CD4-positive, alpha-beta T cell (primary cell): ENCODE measurements at regions not wholly inside any gene's neighbourhood (a gene's known extent, or its start where the extent isn't known, plus 50 kb on each side); places are given as distances from the start of the nearest gene placed in this dataset.

Source experiments
- ATAC-seq: fragments of 200-7000 bp; cut with Tn5 transposase; one replicate; pipeline ENCODE4 v1.10.0; 2022; ENCODE audit warnings: mild to moderate bottlenecking; ENCODE audit not compliant: poor library complexity
- CTCF ChIA-PET: fragments of 350-600 bp; sonication (Branson Sonifier 250); formaldehyde crosslinking; loops from one replicate; lab custom pipeline; 2021; ENCODE audit warnings: antibody characterized with exemption, inconsistent platforms; lab: Charles Lee
- POLR2A ChIA-PET: fragments of 350-600 bp; sonication (Branson Sonifier 250); formaldehyde crosslinking; loops from one replicate; lab custom pipeline; 2021; ENCODE audit warnings: antibody characterized with exemption, inconsistent platforms; lab: Charles Lee
- DNase-seq, 14 experiments: peaks; one replicate each; pipeline ENCODE4 v3.0.0-alpha.2; 2013 to 2020; ENCODE audit warnings: mixed read lengths in 2 of 14
- H3K27ac ChIP-seq, 2 donors: one replicate each; pipeline versions ENCODE4 v1.5.1 to v1.7.0; 2013; ENCODE audit warnings: low read length in 2 of 2, low read depth in 1 of 2, mild to moderate bottlenecking in 1 of 2
- H3K27me3 ChIP-seq, 2 experiments: 1 replicate in 1 of 2; 2 replicates in 1 of 2; pipeline versions ENCODE4 v1.6.1 to v1.7.0; 2013; ENCODE audit warnings: low read length in 2 of 2, control low read depth in 1 of 2, mild to moderate bottlenecking in 1 of 2, moderate library complexity in 1 of 2; ENCODE audit not compliant: insufficient read depth in 2 of 2, control insufficient read depth in 1 of 2
- H3K36me3 ChIP-seq: one replicate; pipeline ENCODE4 v1.6.1; 2013; ENCODE audit warnings: low read length, control low read depth; ENCODE audit not compliant: insufficient read depth
- H3K4me1 ChIP-seq: one replicate; pipeline ENCODE4 v1.6.1; 2013; ENCODE audit warnings: low read length, control low read depth; ENCODE audit not compliant: insufficient read depth
- H3K4me3 ChIP-seq: one replicate; pipeline ENCODE4 v1.5.1; 2013; ENCODE audit warnings: mild to moderate bottlenecking, low read length, moderate library complexity
- H3K9me3 ChIP-seq, 2 experiments: 1 replicate in 1 of 2; 2 replicates in 1 of 2; pipeline versions ENCODE4 v1.6.1 to v1.7.0; 2013; ENCODE audit warnings: low read length in 2 of 2, mild to moderate bottlenecking in 2 of 2, control low read depth in 1 of 2, moderate library complexity in 1 of 2; ENCODE audit not compliant: control insufficient read depth in 1 of 2, insufficient read depth in 1 of 2
- H3K27ac Mint-ChIP-seq: one replicate; pipeline ENCODE4 v1.8.0; 2020; ENCODE audit warnings: mixed read lengths
- H3K27me3 Mint-ChIP-seq: one replicate; pipeline ENCODE4 v1.8.0; 2021; ENCODE audit warnings: mixed read lengths
- H3K36me3 Mint-ChIP-seq: one replicate; pipeline ENCODE4 v1.8.0; 2021; ENCODE audit warnings: low read depth, mixed read lengths
- H3K4me1 Mint-ChIP-seq: one replicate; pipeline ENCODE4 v1.8.0; 2021; ENCODE audit warnings: low read depth, mixed read lengths
- H3K4me3 Mint-ChIP-seq: one replicate; pipeline ENCODE4 v1.8.0; 2020; ENCODE audit warnings: mild to moderate bottlenecking, mixed read lengths
- H3K9me3 Mint-ChIP-seq: one replicate; pipeline ENCODE4 v1.8.0; 2020; ENCODE audit warnings: mixed read lengths
- intact Hi-C, 2 experiments: fragments of 100-400 bp; cut with DNase I in 1 of 2; cut with micrococcal nuclease in 1 of 2; formaldehyde crosslinking; loops; one replicate each; pipeline versions ENCODE4 v1.15.1 to v1.9.0; 2023 to 2025; cut with DNase I, micrococcal nuclease
- TF ChIP-seq, protein P1 (sequence below): fragments of 200-600 bp; IDR thresholded peaks from one replicate; pipeline ENCODE4 v1.8.0; 2022; ENCODE audit warnings: antibody characterized with exemption, mild to moderate bottlenecking

DNA sequence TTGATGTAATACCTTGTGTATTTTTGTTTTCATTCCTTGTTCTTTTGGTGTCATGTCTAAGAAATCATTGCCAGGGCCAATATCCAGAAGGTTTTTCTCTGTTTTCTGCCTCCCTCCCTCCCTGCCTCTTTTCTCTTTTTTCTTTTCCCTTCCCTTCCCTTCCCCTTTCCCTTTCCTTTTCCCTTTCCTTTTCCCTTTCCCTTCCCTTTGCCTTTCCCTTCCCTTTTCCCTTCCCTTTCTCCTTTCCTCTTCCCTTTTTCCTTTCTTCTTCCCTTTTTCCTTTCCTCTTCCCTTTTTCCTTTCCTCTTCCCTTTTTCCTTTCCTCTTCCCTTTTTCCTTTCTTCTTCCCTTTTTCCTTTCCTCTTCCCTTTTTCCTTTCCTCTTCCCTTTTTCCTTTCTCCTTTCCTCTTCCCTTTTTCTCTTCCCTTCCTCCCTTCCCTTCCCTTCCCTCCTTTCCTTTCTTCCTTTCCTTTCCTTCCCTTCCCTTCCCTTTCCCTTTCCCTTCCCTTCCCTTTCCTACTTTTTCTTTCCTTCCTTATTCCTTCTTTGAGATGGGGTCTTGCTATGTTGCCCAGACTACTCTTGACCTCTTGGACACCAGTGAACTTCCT, 646.1 kb downstream of the RAPGEF2 start:
- intact Hi-C loops = no loop called here
- CTCF ChIA-PET = no interaction called here
- ATAC-seq = no peak

DNA sequence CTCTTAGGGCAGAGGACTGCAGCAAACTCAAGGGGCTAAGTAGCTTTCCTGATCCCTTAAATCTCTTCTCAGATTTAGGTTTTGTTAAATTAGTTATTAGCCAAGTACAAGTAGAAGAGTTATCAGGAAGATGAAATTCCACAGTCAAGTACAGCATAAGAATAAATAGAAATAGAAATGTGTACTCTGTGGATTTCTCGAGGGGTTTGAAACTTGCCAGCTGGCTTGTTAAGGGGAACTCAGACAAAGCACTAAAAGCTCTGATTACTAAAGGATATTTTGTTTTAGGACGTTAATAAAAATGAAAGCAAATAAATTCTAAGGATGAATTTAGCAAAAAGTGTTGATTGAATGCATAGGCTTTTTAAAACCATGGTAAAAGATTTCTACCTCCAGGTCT, 654.6 kb downstream of the RAPGEF2 start:
- no peaks in the 10 kb centered on the region for H3K4me1 Mint-ChIP-seq
- CTCF ChIA-PET = no interaction called here
- H3K9me3 ChIP-seq = peaks cover 0 to 10% of the 10 kb centered on the region in 2 experiments
- no peaks in the 10 kb centered on the region for H3K27me3 Mint-ChIP-seq
- no peak for DNase-seq
- H3K36me3 Mint-ChIP-seq = no peaks in the 10 kb centered on the region
- intact Hi-C loops = no loop called here
- H3K27ac Mint-ChIP-seq = no peak overlapping the region
- no peaks in the 10 kb centered on the region for H3K27me3 ChIP-seq
- no peak overlapping the region for H3K27ac ChIP-seq
- ATAC-seq = no peak
- no peak overlapping the region for H3K4me3 ChIP-seq
- H3K9me3 Mint-ChIP-seq = peaks cover 17% of the 10 kb centered on the region
- H3K4me1 ChIP-seq = no peaks in the 10 kb centered on the region
- POLR2A ChIA-PET = no interaction called here
- H3K4me3 Mint-ChIP-seq = no peak overlapping the region
- H3K36me3 ChIP-seq = no peaks in the 10 kb centered on the region
- TF ChIP-seq, protein P1, sequence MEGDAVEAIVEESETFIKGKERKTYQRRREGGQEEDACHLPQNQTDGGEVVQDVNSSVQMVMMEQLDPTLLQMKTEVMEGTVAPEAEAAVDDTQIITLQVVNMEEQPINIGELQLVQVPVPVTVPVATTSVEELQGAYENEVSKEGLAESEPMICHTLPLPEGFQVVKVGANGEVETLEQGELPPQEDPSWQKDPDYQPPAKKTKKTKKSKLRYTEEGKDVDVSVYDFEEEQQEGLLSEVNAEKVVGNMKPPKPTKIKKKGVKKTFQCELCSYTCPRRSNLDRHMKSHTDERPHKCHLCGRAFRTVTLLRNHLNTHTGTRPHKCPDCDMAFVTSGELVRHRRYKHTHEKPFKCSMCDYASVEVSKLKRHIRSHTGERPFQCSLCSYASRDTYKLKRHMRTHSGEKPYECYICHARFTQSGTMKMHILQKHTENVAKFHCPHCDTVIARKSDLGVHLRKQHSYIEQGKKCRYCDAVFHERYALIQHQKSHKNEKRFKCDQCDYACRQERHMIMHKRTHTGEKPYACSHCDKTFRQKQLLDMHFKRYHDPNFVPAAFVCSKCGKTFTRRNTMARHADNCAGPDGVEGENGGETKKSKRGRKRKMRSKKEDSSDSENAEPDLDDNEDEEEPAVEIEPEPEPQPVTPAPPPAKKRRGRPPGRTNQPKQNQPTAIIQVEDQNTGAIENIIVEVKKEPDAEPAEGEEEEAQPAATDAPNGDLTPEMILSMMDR = no peak

More for the DNA sequence above, 646.1 kb downstream of the RAPGEF2 start:
- no peak for DNase-seq
- Histone ChIP-seq H3K4me1 (no peaks in the 10 kb centered on the region), H3K9me3 (peaks cover 0 to 11% of the 10 kb centered on the region in 2 experiments), H3K27ac (no peak overlapping the region), H3K27me3 (no peaks in the 10 kb centered on the region), H3K36me3 (no peaks in the 10 kb centered on the region), H3K4me3 (no peak overlapping the region)
- Mint-ChIP-seq H3K27ac (no peak overlapping the region), H3K4me3 (no peak overlapping the region), H3K27me3 (no peaks in the 10 kb centered on the region), H3K36me3 (no peaks in the 10 kb centered on the region), H3K9me3 (peaks cover 11% of the 10 kb centered on the region), H3K4me1 (no peaks in the 10 kb centered on the region)
- POLR2A ChIA-PET = no interaction called here
- TF ChIP-seq, protein P1 = no peak

GRCh38 chr4:159758061-159758460, 655.2 kb downstream of the RAPGEF2 start:
- H3K4me3 Mint-ChIP-seq = no peak overlapping the region
- intact Hi-C loops = no loop called here

More at GRCh38 chr4:159758061-159758460, 655.2 kb downstream of the RAPGEF2 start:
- no peaks in the 10 kb centered on the region for H3K27me3 Mint-ChIP-seq
- peaks cover 17% of the 10 kb centered on the region for H3K9me3 Mint-ChIP-seq
- ChIA-PET CTCF (no interaction called here), POLR2A (no interaction called here)
- H3K36me3 Mint-ChIP-seq = no peaks in the 10 kb centered on the region
- Histone ChIP-seq H3K4me1 (no peaks in the 10 kb centered on the region), H3K9me3 (peaks cover 0 to 10% of the 10 kb centered on the region in 2 experiments), H3K4me3 (no peak overlapping the region), H3K27me3 (no peaks in the 10 kb centered on the region), H3K27ac (no peak overlapping the region), H3K36me3 (no peaks in the 10 kb centered on the region)
- DNase-seq (no peak), ATAC-seq (no peak)
- H3K27ac Mint-ChIP-seq = no peak overlapping the region
- no peaks in the 10 kb centered on the region for H3K4me1 Mint-ChIP-seq
- TF ChIP-seq, protein P1 = no peak
